H9 (cell line): ENCODE measurements at regions not wholly inside any gene's neighbourhood (a gene's known extent, or its start where the extent isn't known, plus 50 kb on each side); places are given as distances from the start of the nearest gene placed in this dataset.

ENCODE experiments used
- DNase-seq: peaks from one replicate; pipeline ENCODE4 v3.0.0-alpha.2; 2017
- H2AFZ ChIP-seq: one replicate; pipeline ENCODE4 v1.6.1; 2013; ENCODE audit warnings: mild to moderate bottlenecking, low read length, control low read depth, moderate library complexity
- H2AK5ac ChIP-seq: 2 replicates; pipeline ENCODE4 v1.6.1; 2013; ENCODE audit warnings: low read length, control low read depth, mixed read lengths; ENCODE audit not compliant: insufficient read length
- H2BK120ac ChIP-seq: one replicate; pipeline ENCODE4 v1.6.1; 2013; ENCODE audit warnings: low read depth, mild to moderate bottlenecking, low read length, control low read depth, inconsistent platforms; ENCODE audit not compliant: poor library complexity, severe bottlenecking
- H2BK12ac ChIP-seq: 2 replicates; pipeline ENCODE4 v1.6.1; 2013; ENCODE audit warnings: low read length, control low read depth, mixed read lengths, low read depth; ENCODE audit not compliant: insufficient read length
- H2BK15ac ChIP-seq: 2 replicates; pipeline ENCODE4 v1.6.1; 2013; ENCODE audit warnings: low read depth, low read length, control low read depth
- H2BK20ac ChIP-seq: one replicate; pipeline ENCODE4 v1.6.1; 2013; ENCODE audit warnings: low read depth, mild to moderate bottlenecking, low read length, control low read depth, inconsistent platforms; ENCODE audit not compliant: poor library complexity, severe bottlenecking
- H2BK5ac ChIP-seq: 2 replicates; pipeline ENCODE4 v1.6.1; 2013; ENCODE audit warnings: low read length, control low read depth, mixed read lengths; ENCODE audit not compliant: insufficient read length
- H3K14ac ChIP-seq: 2 replicates; pipeline ENCODE4 v1.6.1; 2013; ENCODE audit warnings: low read length, control low read depth; ENCODE audit not compliant: insufficient read depth
- H3K18ac ChIP-seq: 2 replicates; pipeline ENCODE4 v1.6.1; 2013; ENCODE audit warnings: low read depth, mild to moderate bottlenecking, mixed read lengths, low read length, control low read depth; ENCODE audit not compliant: insufficient read length
- H3K23ac ChIP-seq: 2 replicates; pipeline ENCODE4 v1.6.1; 2013; ENCODE audit warnings: low read length, control low read depth, mixed read lengths, low read depth; ENCODE audit not compliant: insufficient read length
- H3K23me2 ChIP-seq: 2 replicates; pipeline ENCODE4 v1.6.1; 2013; ENCODE audit warnings: low read depth, mild to moderate bottlenecking, mixed read lengths, low read length, control low read depth; ENCODE audit not compliant: insufficient read length, poor library complexity, severe bottlenecking
- H3K27ac ChIP-seq: 2 replicates; pipeline ENCODE4 v1.5.1; 2013; ENCODE audit warnings: low read length, control low read depth, mixed read lengths, low read depth; ENCODE audit not compliant: insufficient read length
- H3K27me3 ChIP-seq: 2 replicates; pipeline ENCODE4 v1.6.1; 2013; ENCODE audit warnings: low read length, control low read depth, inconsistent platforms; ENCODE audit not compliant: insufficient read depth
- H3K4ac ChIP-seq: 2 replicates; pipeline ENCODE4 v1.6.1; 2013; ENCODE audit warnings: low read depth, mild to moderate bottlenecking, control low read depth, inconsistent platforms, low read length, moderate library complexity
- H3K4me1 ChIP-seq: 2 replicates; pipeline ENCODE4 v1.6.1; 2013; ENCODE audit warnings: low read length, control low read depth, inconsistent platforms; ENCODE audit not compliant: insufficient read depth
- H3K4me2 ChIP-seq: 2 replicates; pipeline ENCODE4 v1.6.1; 2013; ENCODE audit warnings: low read length, control low read depth, mixed read lengths; ENCODE audit not compliant: insufficient read length, insufficient read depth
- H3K56ac ChIP-seq: 2 replicates; pipeline ENCODE4 v1.6.1; 2013; ENCODE audit warnings: low read depth, mild to moderate bottlenecking, mixed read lengths, low read length, control low read depth; ENCODE audit not compliant: insufficient read length
- H3K79me1 ChIP-seq: 2 replicates; pipeline ENCODE4 v1.6.1; 2013; ENCODE audit warnings: low read depth, mild to moderate bottlenecking, moderate library complexity, low read length, control low read depth, inconsistent platforms; ENCODE audit not compliant: insufficient read depth, poor library complexity, severe bottlenecking
- H3K79me2 ChIP-seq: 2 replicates; pipeline ENCODE4 v1.6.1; 2013; ENCODE audit warnings: low read length, control low read depth, inconsistent platforms; ENCODE audit not compliant: insufficient read depth
- H3K9ac ChIP-seq: 2 replicates; pipeline ENCODE4 v1.6.1; 2013; ENCODE audit warnings: low read length, control low read depth, mixed read lengths; ENCODE audit not compliant: insufficient read length; ENCODE audit errors: extremely low read depth
- H3K9me3 ChIP-seq: one replicate; pipeline ENCODE4 v1.6.1; 2013; ENCODE audit warnings: low read depth, low read length, inconsistent platforms; ENCODE audit not compliant: control insufficient read depth
- H3T11ph ChIP-seq: one replicate; pipeline ENCODE4 v1.6.1; 2013; ENCODE audit warnings: mild to moderate bottlenecking, low read length, control low read depth, inconsistent platforms
- H4K20me1 ChIP-seq: one replicate; pipeline ENCODE4 v1.6.1; 2013; ENCODE audit not compliant: control insufficient read depth, insufficient read length, insufficient read depth
- H4K5ac ChIP-seq: 2 replicates; pipeline ENCODE4 v1.6.1; 2013; ENCODE audit warnings: low read depth, mild to moderate bottlenecking, mixed read lengths, low read length, control low read depth; ENCODE audit not compliant: insufficient read length
- H4K8ac ChIP-seq: replicated peaks from 2 replicates; pipeline ENCODE4 v1.6.1; 2013; ENCODE audit warnings: low read length, control low read depth, mixed read lengths, low read depth; ENCODE audit not compliant: insufficient read length
- H4K91ac ChIP-seq: 2 replicates; pipeline ENCODE4 v1.6.1; 2013; ENCODE audit warnings: low read depth, mild to moderate bottlenecking, moderate library complexity, mixed read lengths, low read length, control low read depth; ENCODE audit not compliant: insufficient read length
- H3K27ac Mint-ChIP-seq, 3 experiments: 2 replicates in 2 of 3; 3 replicates in 1 of 3; pipeline ENCODE4 v1.8.0; 2020 to 2021; ENCODE audit warnings: mixed read lengths in 3 of 3, mild to moderate bottlenecking in 1 of 3, moderate library complexity in 1 of 3
- H3K27me3 Mint-ChIP-seq: 2 replicates; pipeline ENCODE4 v1.8.0; 2021; ENCODE audit warnings: low read depth, mild to moderate bottlenecking, moderate library complexity, mixed read lengths
- H3K36me3 Mint-ChIP-seq, 3 experiments: 2 replicates in 2 of 3; 3 replicates in 1 of 3; pipeline ENCODE4 v1.8.0; 2020 to 2021; ENCODE audit warnings: low read depth in 3 of 3, mixed read lengths in 3 of 3; ENCODE audit not compliant: insufficient read depth in 1 of 3
- H3K4me1 Mint-ChIP-seq, 2 experiments: 2 replicates each; pipeline ENCODE4 v1.8.0; 2020; ENCODE audit warnings: mixed read lengths in 2 of 2
- H3K4me3 Mint-ChIP-seq, 2 experiments: 2 replicates in 1 of 2; 3 replicates in 1 of 2; pipeline ENCODE4 v1.8.0; 2020 to 2021; ENCODE audit warnings: mild to moderate bottlenecking in 2 of 2, mixed read lengths in 2 of 2, moderate library complexity in 1 of 2
- H3K9me3 Mint-ChIP-seq, 2 experiments: 2 replicates in 1 of 2; 3 replicates in 1 of 2; pipeline ENCODE4 v1.8.0; 2020; ENCODE audit warnings: mild to moderate bottlenecking in 2 of 2, mixed read lengths in 2 of 2, moderate library complexity in 1 of 2
- TF ChIP-seq, protein P1 (sequence below): fragments of 200-600 bp; sonication (generic); conservative IDR thresholded peaks from 3 replicates; pipeline ENCODE4 v1.8.0; 2021; ENCODE audit warnings: antibody characterized with exemption, mild to moderate bottlenecking

DNA sequence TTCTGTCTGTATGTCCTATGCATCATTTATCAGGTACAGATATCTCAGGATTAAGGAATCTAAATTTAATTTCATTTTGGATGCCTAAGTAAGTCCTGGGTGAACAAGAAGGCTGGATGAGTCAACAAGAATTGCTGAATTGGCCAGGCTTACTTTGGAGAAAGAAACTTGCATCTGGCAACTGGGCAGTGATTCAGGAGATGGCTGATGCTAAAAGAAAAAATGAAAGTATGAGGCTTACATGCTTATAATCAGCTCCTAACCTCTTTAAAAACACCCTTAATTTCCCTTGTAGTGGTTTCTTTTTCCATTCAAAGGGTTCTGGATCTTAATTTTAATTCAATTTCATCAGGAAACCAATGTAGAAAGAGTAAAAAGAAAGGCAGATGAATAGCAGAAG is 228.8 kb upstream of the PEX5L start:
- Histone ChIP-seq H2BK120ac (no peak overlapping the region), H3K27me3 (no peaks in the 10 kb centered on the region), H4K8ac (no peak overlapping the region), H3K14ac (no peak overlapping the region), H2BK15ac (no peak overlapping the region), H2BK12ac (no peak overlapping the region), H3K4me2 (no peak overlapping the region), H3K56ac (no peak overlapping the region), H2BK20ac (no peak overlapping the region), H3K9ac (no peak overlapping the region), H3K18ac (no peak overlapping the region), H3T11ph (no peak overlapping the region), H3K79me1 (no peaks in the 10 kb centered on the region), H4K91ac (no peak overlapping the region), H3K23ac (no peak overlapping the region), H2AK5ac (no peak overlapping the region), H3K9me3 (no peaks in the 10 kb centered on the region), H2BK5ac (no peak overlapping the region), H2AFZ (no peak overlapping the region), H4K20me1 (no peaks in the 10 kb centered on the region), H3K4me1 (no peaks in the 10 kb centered on the region), H4K5ac (no peak overlapping the region), H3K4ac (no peak overlapping the region), H3K23me2 (no peaks in the 10 kb centered on the region), H3K27ac (no peak overlapping the region), H3K79me2 (no peaks in the 10 kb centered on the region)
- no peak overlapping the region for H3K4me3 Mint-ChIP-seq
- peaks cover 2 to 19% of the 10 kb centered on the region in 2 experiments; a peak in 4 of 5 replicates for H3K9me3 Mint-ChIP-seq
- no peak overlapping the region for H3K27ac Mint-ChIP-seq
- H3K36me3 Mint-ChIP-seq = peaks cover 0 to 15% (median 0%) of the 10 kb centered on the region in 3 experiments; a peak in 5 of 7 replicates
- no peak for DNase-seq
- TF ChIP-seq, protein P1, sequence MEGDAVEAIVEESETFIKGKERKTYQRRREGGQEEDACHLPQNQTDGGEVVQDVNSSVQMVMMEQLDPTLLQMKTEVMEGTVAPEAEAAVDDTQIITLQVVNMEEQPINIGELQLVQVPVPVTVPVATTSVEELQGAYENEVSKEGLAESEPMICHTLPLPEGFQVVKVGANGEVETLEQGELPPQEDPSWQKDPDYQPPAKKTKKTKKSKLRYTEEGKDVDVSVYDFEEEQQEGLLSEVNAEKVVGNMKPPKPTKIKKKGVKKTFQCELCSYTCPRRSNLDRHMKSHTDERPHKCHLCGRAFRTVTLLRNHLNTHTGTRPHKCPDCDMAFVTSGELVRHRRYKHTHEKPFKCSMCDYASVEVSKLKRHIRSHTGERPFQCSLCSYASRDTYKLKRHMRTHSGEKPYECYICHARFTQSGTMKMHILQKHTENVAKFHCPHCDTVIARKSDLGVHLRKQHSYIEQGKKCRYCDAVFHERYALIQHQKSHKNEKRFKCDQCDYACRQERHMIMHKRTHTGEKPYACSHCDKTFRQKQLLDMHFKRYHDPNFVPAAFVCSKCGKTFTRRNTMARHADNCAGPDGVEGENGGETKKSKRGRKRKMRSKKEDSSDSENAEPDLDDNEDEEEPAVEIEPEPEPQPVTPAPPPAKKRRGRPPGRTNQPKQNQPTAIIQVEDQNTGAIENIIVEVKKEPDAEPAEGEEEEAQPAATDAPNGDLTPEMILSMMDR = no peak
- no peaks in the 10 kb centered on the region for H3K4me1 Mint-ChIP-seq
- no peaks in the 10 kb centered on the region for H3K27me3 Mint-ChIP-seq
